ENCODE measurements at regions not wholly inside any gene's neighbourhood (a gene's known extent, or its start where the extent isn't known, plus 50 kb on each side); places are given as distances from the start of the nearest gene placed in this dataset.

DNA sequence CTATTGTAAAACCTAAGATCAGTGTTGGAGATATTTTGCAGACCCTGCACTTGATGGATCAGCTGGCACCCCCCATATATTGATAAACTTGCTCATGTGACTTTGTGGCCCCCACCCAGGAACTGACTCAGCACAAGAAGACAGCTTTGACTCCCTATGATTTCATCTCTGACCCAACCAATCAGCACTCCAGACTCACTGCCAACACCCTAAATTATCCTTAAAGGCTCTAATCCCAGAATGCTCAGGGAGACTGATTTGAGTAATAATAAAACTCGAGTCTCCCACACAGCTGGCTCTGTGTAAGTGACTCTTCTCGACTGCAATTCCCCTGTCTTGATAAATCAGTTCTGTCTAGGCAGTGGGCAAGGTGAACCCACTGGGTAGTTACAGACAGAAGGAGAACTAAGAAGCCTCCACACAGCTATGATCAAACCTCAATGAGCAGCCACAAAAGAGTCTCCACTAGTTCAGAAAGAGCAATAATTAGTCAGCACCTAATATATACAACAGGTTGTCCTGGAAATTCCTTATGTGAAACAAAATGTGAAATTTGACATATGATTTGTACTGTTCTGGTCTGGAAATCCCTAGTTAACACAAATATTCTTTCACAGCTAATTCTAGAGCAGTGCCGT lies 52.2 kb downstream of the ACTL7B start:
- Histone ChIP-seq H3K36me3 (no peaks in the 10 kb centered on the region), H3K27ac (no peak overlapping the region), H3K4me1 (no peaks in the 10 kb centered on the region), H3K27me3 (no peaks in the 10 kb centered on the region), H3K9me3 (no peaks in the 10 kb centered on the region), H3K4me3 (no peak overlapping the region)
- TF ChIP-seq, protein P1, sequence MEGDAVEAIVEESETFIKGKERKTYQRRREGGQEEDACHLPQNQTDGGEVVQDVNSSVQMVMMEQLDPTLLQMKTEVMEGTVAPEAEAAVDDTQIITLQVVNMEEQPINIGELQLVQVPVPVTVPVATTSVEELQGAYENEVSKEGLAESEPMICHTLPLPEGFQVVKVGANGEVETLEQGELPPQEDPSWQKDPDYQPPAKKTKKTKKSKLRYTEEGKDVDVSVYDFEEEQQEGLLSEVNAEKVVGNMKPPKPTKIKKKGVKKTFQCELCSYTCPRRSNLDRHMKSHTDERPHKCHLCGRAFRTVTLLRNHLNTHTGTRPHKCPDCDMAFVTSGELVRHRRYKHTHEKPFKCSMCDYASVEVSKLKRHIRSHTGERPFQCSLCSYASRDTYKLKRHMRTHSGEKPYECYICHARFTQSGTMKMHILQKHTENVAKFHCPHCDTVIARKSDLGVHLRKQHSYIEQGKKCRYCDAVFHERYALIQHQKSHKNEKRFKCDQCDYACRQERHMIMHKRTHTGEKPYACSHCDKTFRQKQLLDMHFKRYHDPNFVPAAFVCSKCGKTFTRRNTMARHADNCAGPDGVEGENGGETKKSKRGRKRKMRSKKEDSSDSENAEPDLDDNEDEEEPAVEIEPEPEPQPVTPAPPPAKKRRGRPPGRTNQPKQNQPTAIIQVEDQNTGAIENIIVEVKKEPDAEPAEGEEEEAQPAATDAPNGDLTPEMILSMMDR (IDR thresholded peaks at IDR 0.05): no peak
- whole genome bisulfite sequencing, 2 donors: 68 to 72% methylated on average over 3 of the region's 3 CpGs
- intact Hi-C loops (cut with DNase I): no loop called here
- DNase-seq: no peak

GRCh38 chr9:108802967-108803366 lies 52.8 kb downstream of the ACTL7B start:
- no peak for DNase-seq
- no peak overlapping the region for H3K27ac ChIP-seq
- H3K36me3 ChIP-seq: no peaks in the 10 kb centered on the region

GRCh38 chr9:108801949-108802348 lies 53.8 kb downstream of the ACTL7B start:
- Histone ChIP-seq H3K9me3 (no peaks in the 10 kb centered on the region), H3K4me1 (no peaks in the 10 kb centered on the region), H3K36me3 (no peaks in the 10 kb centered on the region), H3K4me3 (no peak overlapping the region), H3K27ac (no peak overlapping the region), H3K27me3 (no peaks in the 10 kb centered on the region)
- DNase-seq: no peak
- TF ChIP-seq EP300 (IDR thresholded peaks at IDR 0.05) (no peak), POLR2A (IDR thresholded peaks at IDR 0.05) (no peak), POLR2AphosphoS5 (IDR thresholded peaks at IDR 0.05) (no peak)
- TF ChIP-seq, protein P1 (IDR thresholded peaks at IDR 0.05): no peak
- intact Hi-C loops (cut with DNase I): no loop called here
- WGBS, 2 donors: 52 to 67% methylated on average over 2 of the region's 2 CpGs

More at GRCh38 chr9:108802967-108803366, 52.8 kb downstream of the ACTL7B start:
- TF ChIP-seq POLR2A (IDR thresholded peaks at IDR 0.05) (no peak), EP300 (IDR thresholded peaks at IDR 0.05) (no peak), POLR2AphosphoS5 (IDR thresholded peaks at IDR 0.05) (no peak)
- TF ChIP-seq, protein P1 (IDR thresholded peaks at IDR 0.05): no peak
- intact Hi-C loops (cut with DNase I): no loop called here
- Histone ChIP-seq H3K4me3 (no peak overlapping the region), H3K9me3 (no peaks in the 10 kb centered on the region), H3K4me1 (no peaks in the 10 kb centered on the region), H3K27me3 (no peaks in the 10 kb centered on the region)
- 70 to 81% methylated on average over 4 of the region's 4 CpGs for WGBS, 2 donors

DNA sequence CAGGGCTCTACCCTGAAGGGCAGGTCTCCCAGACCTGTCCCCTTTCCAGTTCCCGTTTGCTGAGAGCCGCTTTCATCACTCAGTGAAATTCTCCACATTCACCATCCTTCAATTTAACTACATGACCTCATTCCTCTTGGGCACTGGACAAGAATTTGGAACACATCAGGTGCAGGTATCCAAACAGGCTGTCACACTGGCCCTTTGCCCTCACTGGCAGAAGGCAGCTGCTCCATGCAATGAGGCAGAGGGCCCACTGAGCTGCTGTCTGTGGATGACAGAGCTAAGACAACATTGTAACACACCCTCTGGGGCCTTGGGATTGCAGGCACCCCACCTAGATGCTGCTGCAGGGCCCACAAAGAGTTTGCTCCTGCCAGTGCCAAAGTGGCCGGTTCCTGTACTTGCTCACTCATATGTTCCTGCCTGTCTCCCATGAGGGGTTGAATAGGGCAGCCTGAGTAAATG lies 55.1 kb downstream of the ACTL7B start:
- H3K9me3 ChIP-seq: no peaks in the 10 kb centered on the region
- no peak overlapping the region for H3K27ac ChIP-seq
- intact Hi-C loops (cut with DNase I): no loop called here
- no peak for DNase-seq
- 90 to 92% methylated on average over 3 of the region's 3 CpGs for WGBS, 2 donors
- H3K27me3 ChIP-seq: no peaks in the 10 kb centered on the region
- no peaks in the 10 kb centered on the region for H3K36me3 ChIP-seq
- TF ChIP-seq EP300 (IDR thresholded peaks at IDR 0.05) (no peak), POLR2AphosphoS5 (IDR thresholded peaks at IDR 0.05) (no peak), POLR2A (IDR thresholded peaks at IDR 0.05) (no peak)
- TF ChIP-seq, protein P1 (IDR thresholded peaks at IDR 0.05): no peak
- no peaks in the 10 kb centered on the region for H3K4me1 ChIP-seq
- no peak overlapping the region for H3K4me3 ChIP-seq

GRCh38 chr9:108793573-108793972 lies 62.2 kb downstream of the ACTL7B start:
- TF ChIP-seq EP300 (IDR thresholded peaks at IDR 0.05): no peak
- TF ChIP-seq, protein P1 (IDR thresholded peaks at IDR 0.05): no peak
- TF ChIP-seq POLR2A (IDR thresholded peaks at IDR 0.05): no peak
- no peak for TF ChIP-seq POLR2AphosphoS5 (IDR thresholded peaks at IDR 0.05)
- Histone ChIP-seq H3K4me1 (no peaks in the 10 kb centered on the region), H3K27ac (no peak overlapping the region), H3K4me3 (no peak overlapping the region), H3K27me3 (no peaks in the 10 kb centered on the region), H3K36me3 (no peaks in the 10 kb centered on the region), H3K9me3 (peaks cover 0 to 4% (median 1%) of the 10 kb centered on the region in 4 donors)
- 88 to 90% methylated on average over 4 of the region's 4 CpGs for WGBS, 2 donors
- no peak for DNase-seq
- intact Hi-C loops (cut with DNase I): no loop called here
